ENCODE measurements at regions not wholly inside any gene's neighbourhood (a gene's known extent, or its start where the extent isn't known, plus 50 kb on each side); places are given as distances from the start of the nearest gene placed in this dataset.

DNA sequence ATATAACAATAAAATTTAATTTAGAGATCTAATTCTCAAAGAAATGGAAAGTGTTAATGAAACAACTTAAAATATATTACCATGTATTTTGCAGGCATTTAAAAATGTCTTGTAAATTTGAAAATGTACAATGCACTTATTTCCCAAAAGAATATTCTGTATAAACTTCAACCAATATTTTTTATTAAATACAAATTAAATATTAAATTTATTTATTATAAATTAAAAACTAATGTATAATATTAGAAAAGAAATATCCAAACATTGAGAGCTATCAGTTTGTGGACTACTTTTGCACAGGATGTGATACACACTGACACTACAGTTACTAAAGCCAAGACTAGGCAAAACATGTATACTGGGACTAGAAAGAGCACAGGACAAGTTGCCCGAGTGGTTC lies 707.0 kb upstream of the NRSN1 start:
- Mint-ChIP-seq H3K36me3 (no peaks in the 10 kb centered on the region), H3K27me3 (no peaks in the 10 kb centered on the region)
- no peaks in the 10 kb centered on the region for H3K9me3 ChIP-seq

DNA sequence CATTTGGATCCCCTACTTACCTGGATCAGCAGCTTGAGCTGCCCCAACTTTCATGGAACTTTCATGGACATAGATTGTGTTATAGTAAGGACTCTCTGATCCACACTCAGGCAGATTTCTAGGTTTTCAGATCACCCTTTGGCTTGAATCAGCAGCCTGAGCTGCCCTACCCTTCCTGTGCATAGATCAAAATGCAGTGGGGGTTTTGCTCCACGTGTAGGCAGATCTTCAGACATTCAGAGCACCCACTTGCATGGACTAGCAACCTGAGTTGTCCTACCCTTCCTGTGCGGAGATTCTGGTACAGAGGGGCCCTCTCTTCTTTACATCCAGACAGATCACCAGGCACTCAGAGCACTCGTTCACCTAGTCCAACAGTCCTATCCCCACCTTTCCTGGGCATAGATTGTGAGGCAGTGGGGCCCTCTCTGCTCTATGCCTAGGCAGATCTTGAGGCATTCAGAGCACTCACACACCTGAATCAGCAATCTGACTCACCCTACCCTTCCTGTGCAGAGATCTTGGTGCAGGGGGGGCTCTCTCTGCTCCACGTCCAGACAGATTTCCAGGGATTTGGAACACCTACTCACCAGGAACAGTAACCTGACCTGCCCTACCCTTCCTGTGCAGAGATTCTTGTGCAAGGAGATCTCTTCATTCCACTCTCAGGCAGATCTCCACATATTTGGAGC lies 705.2 kb upstream of the NRSN1 start:
- H3K4me1 Mint-ChIP-seq = no peaks in the 10 kb centered on the region
- Histone ChIP-seq H3K27me3 (replicated peaks in 1 of 2; ENCODE audit: control insufficient read depth in 2 of 2, extremely low read depth in 1 of 2, insufficient read depth in 2 of 2, low read length in 1 of 2) (no peaks in the 10 kb centered on the region), H3K4me1 (ENCODE audit: control insufficient read depth in 1 of 2, extremely low read depth in 1 of 2, insufficient read depth in 2 of 2, low read length in 2 of 2) (no peaks in the 10 kb centered on the region), H3K4me3 (ENCODE audit: control insufficient read depth in 1 of 2, extremely low read depth in 1 of 2, low read length in 1 of 2) (no peak overlapping the region), H3K27ac (ENCODE audit: low read length) (no peak overlapping the region), H3K9me3 (no peaks in the 10 kb centered on the region), H3K36me3 (ENCODE audit: control insufficient read depth in 2 of 2, extremely low read depth in 1 of 2, insufficient read depth in 1 of 2, low read length in 1 of 2) (no peaks in the 10 kb centered on the region)
- H3K27ac Mint-ChIP-seq = no peak overlapping the region
- peaks cover 0 to 17% (median 4%) of the 10 kb centered on the region in 3 donors for H3K9me3 Mint-ChIP-seq
- no peak overlapping the region for H3K4me3 Mint-ChIP-seq
- POLR2A ChIA-PET = no interaction called here
- 70% methylated on average over 2 of the region's 4 CpGs for WGBS (ENCODE audit: insufficient coverage)
- DNase-seq (no peak), ATAC-seq (replicated peaks in 1 of 4) (no peak)
- CTCF ChIA-PET = no interaction called here
- H3K27me3 Mint-ChIP-seq = no peaks in the 10 kb centered on the region
- H3K36me3 Mint-ChIP-seq = no peaks in the 10 kb centered on the region

More for the DNA sequence above, 707.0 kb upstream of the NRSN1 start:
- H3K36me3 ChIP-seq (ENCODE audit: control insufficient read depth in 2 of 2, extremely low read depth in 1 of 2, insufficient read depth in 1 of 2, low read length in 1 of 2) = no peaks in the 10 kb centered on the region
- H3K4me3 ChIP-seq (ENCODE audit: control insufficient read depth in 1 of 2, extremely low read depth in 1 of 2, low read length in 1 of 2) = no peak overlapping the region
- CTCF ChIA-PET = no interaction called here
- Mint-ChIP-seq H3K9me3 (peaks cover 0 to 7% (median 0%) of the 10 kb centered on the region in 3 donors), H3K4me3 (no peak overlapping the region), H3K4me1 (no peaks in the 10 kb centered on the region), H3K27ac (no peak overlapping the region)
- ATAC-seq (replicated peaks in 1 of 4) (no peak), DNase-seq (no peak)
- no peak overlapping the region for H3K27ac ChIP-seq (ENCODE audit: low read length)
- WGBS (ENCODE audit: insufficient coverage) = no CpG with 5 or more reads among the region's 1 CpG
- no peaks in the 10 kb centered on the region for H3K4me1 ChIP-seq (ENCODE audit: control insufficient read depth in 1 of 2, extremely low read depth in 1 of 2, insufficient read depth in 2 of 2, low read length in 2 of 2)
- POLR2A ChIA-PET = no interaction called here
- no peaks in the 10 kb centered on the region for H3K27me3 ChIP-seq (replicated peaks in 1 of 2; ENCODE audit: control insufficient read depth in 2 of 2, extremely low read depth in 1 of 2, insufficient read depth in 2 of 2, low read length in 1 of 2)

DNA sequence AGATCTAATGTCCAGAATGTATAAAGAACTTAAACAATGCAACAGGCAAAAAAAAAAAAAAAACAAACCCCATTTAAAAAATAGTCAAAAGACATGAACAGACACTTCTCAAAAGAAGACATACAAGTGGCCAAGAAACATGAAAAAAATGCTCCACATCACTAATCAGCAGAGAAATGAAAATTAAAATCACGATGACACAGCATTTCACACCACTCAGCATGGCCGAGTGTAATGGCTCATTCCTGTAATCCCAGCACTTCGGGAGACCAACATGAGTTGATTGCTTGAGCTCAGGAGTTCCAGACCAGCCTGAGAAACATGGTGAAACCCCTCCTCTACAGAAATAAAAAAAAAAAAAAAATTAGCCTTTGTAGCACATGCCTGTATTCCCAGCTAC lies 701.4 kb upstream of the NRSN1 start:
- WGBS (ENCODE audit: insufficient coverage) = 100% methylated on average over 1 of the region's 3 CpGs
- Histone ChIP-seq H3K9me3 (no peaks in the 10 kb centered on the region), H3K4me1 (ENCODE audit: control insufficient read depth in 1 of 2, extremely low read depth in 1 of 2, insufficient read depth in 2 of 2, low read length in 2 of 2) (no peaks in the 10 kb centered on the region), H3K36me3 (ENCODE audit: control insufficient read depth in 2 of 2, extremely low read depth in 1 of 2, insufficient read depth in 1 of 2, low read length in 1 of 2) (no peaks in the 10 kb centered on the region), H3K27me3 (replicated peaks in 1 of 2; ENCODE audit: control insufficient read depth in 2 of 2, extremely low read depth in 1 of 2, insufficient read depth in 2 of 2, low read length in 1 of 2) (no peaks in the 10 kb centered on the region), H3K27ac (ENCODE audit: low read length) (no peak overlapping the region), H3K4me3 (ENCODE audit: control insufficient read depth in 1 of 2, extremely low read depth in 1 of 2, low read length in 1 of 2) (no peak overlapping the region)
- no peak overlapping the region for H3K4me3 Mint-ChIP-seq
- no peaks in the 10 kb centered on the region for H3K36me3 Mint-ChIP-seq
- no peaks in the 10 kb centered on the region for H3K27me3 Mint-ChIP-seq
- ATAC-seq (replicated peaks in 1 of 4) (no peak), DNase-seq (no peak)
- no peaks in the 10 kb centered on the region for H3K4me1 Mint-ChIP-seq
- peaks cover 2 to 33% (median 10%) of the 10 kb centered on the region in 3 donors for H3K9me3 Mint-ChIP-seq
- POLR2A ChIA-PET = no interaction called here
- CTCF ChIA-PET = no interaction called here
- H3K27ac Mint-ChIP-seq = no peak overlapping the region

DNA sequence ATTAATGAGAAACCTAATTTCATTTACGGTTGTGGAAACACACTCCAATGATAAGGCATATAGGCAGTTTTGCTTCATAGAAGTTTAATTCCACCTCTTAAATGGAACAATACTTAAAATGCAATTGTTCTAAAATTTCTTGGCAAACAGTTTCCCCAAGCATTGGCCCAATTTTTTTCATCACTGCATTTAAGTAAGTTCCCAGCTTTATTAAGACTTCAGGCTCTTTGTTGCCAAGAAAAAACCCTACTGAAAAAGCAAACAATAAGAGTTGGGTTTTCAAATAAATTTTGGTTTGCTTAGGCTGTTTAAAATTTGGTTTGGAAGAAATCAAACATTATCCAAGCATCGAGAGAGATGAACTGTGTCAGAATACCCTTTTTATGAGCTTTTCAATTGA lies 690.9 kb upstream of the NRSN1 start:
- no peaks in the 10 kb centered on the region for H3K9me3 ChIP-seq
- no peaks in the 10 kb centered on the region for H3K36me3 ChIP-seq (ENCODE audit: control insufficient read depth in 2 of 2, extremely low read depth in 1 of 2, insufficient read depth in 1 of 2, low read length in 1 of 2)
- H3K36me3 Mint-ChIP-seq = no peaks in the 10 kb centered on the region
- H3K4me3 Mint-ChIP-seq = no peak overlapping the region
- no peak overlapping the region for H3K27ac Mint-ChIP-seq
- peaks cover 0 to 3% of the 10 kb centered on the region in 2 donors for H3K27me3 Mint-ChIP-seq
- ChIA-PET CTCF (no interaction called here), POLR2A (no interaction called here)
- DNase-seq (no peak), ATAC-seq (replicated peaks in 1 of 4) (no peak)
- H3K27me3 ChIP-seq (replicated peaks in 1 of 2; ENCODE audit: control insufficient read depth in 2 of 2, extremely low read depth in 1 of 2, insufficient read depth in 2 of 2, low read length in 1 of 2) = no peaks in the 10 kb centered on the region
- no peak overlapping the region for H3K4me3 ChIP-seq (ENCODE audit: control insufficient read depth in 1 of 2, extremely low read depth in 1 of 2, low read length in 1 of 2)
- H3K4me1 ChIP-seq (ENCODE audit: control insufficient read depth in 1 of 2, extremely low read depth in 1 of 2, insufficient read depth in 2 of 2, low read length in 2 of 2) = no peaks in the 10 kb centered on the region
- H3K27ac ChIP-seq (ENCODE audit: low read length) = no peak overlapping the region
- peaks cover 10 to 20% (median 11%) of the 10 kb centered on the region in 3 donors for H3K9me3 Mint-ChIP-seq
- H3K4me1 Mint-ChIP-seq = no peaks in the 10 kb centered on the region
- WGBS (ENCODE audit: insufficient coverage) = no CpG with 5 or more reads among the region's 2 CpGs

DNA sequence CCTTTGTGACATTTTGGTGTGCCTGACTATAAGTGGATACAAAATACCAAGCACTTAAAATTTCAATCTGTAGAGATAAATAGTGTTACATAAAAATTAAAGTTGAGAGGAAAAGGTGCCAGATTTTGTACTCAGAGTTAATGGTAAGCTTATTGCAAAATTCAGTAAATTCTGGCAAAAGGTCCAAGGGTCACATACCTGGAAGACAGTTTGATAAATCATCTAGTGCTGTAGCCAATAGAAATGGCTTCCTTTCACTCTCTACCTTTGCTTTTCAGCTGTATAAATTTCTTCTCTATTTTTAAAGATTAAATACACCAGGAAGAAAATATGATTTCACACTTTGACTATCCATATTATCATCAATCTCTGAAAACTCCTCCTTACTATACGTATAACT lies 690.2 kb upstream of the NRSN1 start:
- H3K27me3 ChIP-seq (replicated peaks in 1 of 2; ENCODE audit: control insufficient read depth in 2 of 2, extremely low read depth in 1 of 2, insufficient read depth in 2 of 2, low read length in 1 of 2) = no peaks in the 10 kb centered on the region
- DNase-seq (no peak), ATAC-seq (replicated peaks in 1 of 4) (no peak)
- ChIA-PET POLR2A (no interaction called here), CTCF (interaction anchor here (0.6 to 0.8 kb wide), 2 partner anchors 8 to 11 kb away, joined by 3 to 8 read pairs; no protein-coding TSS in a partner anchor)
- Mint-ChIP-seq H3K36me3 (no peaks in the 10 kb centered on the region), H3K4me3 (no peak overlapping the region), H3K27ac (no peak overlapping the region), H3K4me1 (no peaks in the 10 kb centered on the region), H3K27me3 (peaks cover 0 to 3% of the 10 kb centered on the region in 2 donors), H3K9me3 (peaks cover 9 to 15% (median 11%) of the 10 kb centered on the region in 3 donors)
- no peak overlapping the region for H3K4me3 ChIP-seq (ENCODE audit: control insufficient read depth in 1 of 2, extremely low read depth in 1 of 2, low read length in 1 of 2)
- no peak overlapping the region for H3K27ac ChIP-seq (ENCODE audit: low read length)
- H3K36me3 ChIP-seq (ENCODE audit: control insufficient read depth in 2 of 2, extremely low read depth in 1 of 2, insufficient read depth in 1 of 2, low read length in 1 of 2) = no peaks in the 10 kb centered on the region
- no CpG with 5 or more reads among the region's 1 CpG for WGBS (ENCODE audit: insufficient coverage)
- H3K4me1 ChIP-seq (ENCODE audit: control insufficient read depth in 1 of 2, extremely low read depth in 1 of 2, insufficient read depth in 2 of 2, low read length in 2 of 2) = no peaks in the 10 kb centered on the region
- H3K9me3 ChIP-seq = no peaks in the 10 kb centered on the region

DNA sequence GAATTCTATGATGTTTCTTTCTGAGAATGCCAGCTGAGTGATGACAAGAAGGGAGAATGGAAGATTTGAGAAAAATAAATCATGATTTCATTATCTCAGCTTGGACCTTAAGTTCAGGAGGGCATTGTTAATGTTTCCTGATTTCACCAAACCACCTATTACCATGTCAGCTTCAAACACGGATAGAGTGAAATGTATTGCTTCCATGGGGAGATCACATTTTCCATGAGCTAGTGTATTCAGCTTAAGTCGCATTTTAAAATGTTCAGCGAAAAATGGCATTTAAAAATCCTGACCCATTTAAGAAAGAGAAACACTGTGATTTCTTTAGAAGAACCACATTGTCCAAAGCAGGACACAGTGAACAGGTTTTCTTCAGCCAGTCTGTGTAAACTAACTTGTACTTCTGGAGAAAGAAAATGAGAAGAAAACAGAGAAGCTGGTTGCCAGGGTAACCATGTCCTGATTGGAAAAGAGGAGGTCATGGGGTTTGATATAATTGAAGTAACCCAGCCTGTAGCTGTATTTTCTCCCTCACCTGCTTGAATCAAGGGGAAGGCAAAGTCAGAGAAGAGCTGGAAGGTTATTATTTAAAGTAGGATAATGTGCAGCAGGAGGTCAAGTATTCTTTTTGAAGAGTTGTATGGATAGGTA lies 684.1 kb upstream of the NRSN1 start:
- ChIA-PET POLR2A (no interaction called here), CTCF (no interaction called here)
- H3K36me3 ChIP-seq (ENCODE audit: control insufficient read depth in 2 of 2, extremely low read depth in 1 of 2, insufficient read depth in 1 of 2, low read length in 1 of 2) = no peaks in the 10 kb centered on the region
- H3K9me3 ChIP-seq = no peaks in the 10 kb centered on the region
- no peak for DNase-seq
- H3K4me3 ChIP-seq (ENCODE audit: control insufficient read depth in 1 of 2, extremely low read depth in 1 of 2, low read length in 1 of 2) = no peak overlapping the region
- no peaks in the 10 kb centered on the region for H3K27me3 ChIP-seq (replicated peaks in 1 of 2; ENCODE audit: control insufficient read depth in 2 of 2, extremely low read depth in 1 of 2, insufficient read depth in 2 of 2, low read length in 1 of 2)
- 100% methylated on average over 2 of the region's 3 CpGs for WGBS (ENCODE audit: insufficient coverage)
- Mint-ChIP-seq H3K27me3 (no peaks in the 10 kb centered on the region), H3K4me1 (no peaks in the 10 kb centered on the region), H3K4me3 (no peak overlapping the region), H3K36me3 (no peaks in the 10 kb centered on the region), H3K9me3 (peaks cover 4 to 12% (median 12%) of the 10 kb centered on the region in 3 donors), H3K27ac (no peak overlapping the region)
- ATAC-seq (replicated peaks in 1 of 4) = no peak
- H3K4me1 ChIP-seq (ENCODE audit: control insufficient read depth in 1 of 2, extremely low read depth in 1 of 2, insufficient read depth in 2 of 2, low read length in 2 of 2) = no peaks in the 10 kb centered on the region
- no peak overlapping the region for H3K27ac ChIP-seq (ENCODE audit: low read length)

Measured in T-cell (primary cell).